Fibroblast of lung (primary cell): ENCODE measurements at regions not wholly inside any gene's neighbourhood (a gene's known extent, or its start where the extent isn't known, plus 50 kb on each side); places are given as distances from the start of the nearest gene placed in this dataset.
A peak's percentile ranks its signal among the peaks of the same experiment; 100 is the strongest.

Experiments
- DNase-seq, 2 donors: peaks; one replicate each; pipeline versions ENCODE4 v3.0.0 to v3.0.0-alpha.2; 2010; ENCODE audit warnings: low read depth in 2 of 2
- H2AFZ ChIP-seq: 2 replicates; pipeline ENCODE4 v1.5.1; 2012; ENCODE audit warnings: low read length, control low read depth, inconsistent platforms
- H3K27ac ChIP-seq: 2 replicates; pipeline ENCODE4 v1.5.1; 2011; ENCODE audit warnings: low read length, control low read depth; ENCODE audit not compliant: insufficient read depth
- H3K27me3 ChIP-seq: 2 replicates; pipeline ENCODE4 v1.5.1; 2011; ENCODE audit warnings: mild to moderate bottlenecking, low read length; ENCODE audit not compliant: control insufficient read depth, insufficient read depth
- H3K36me3 ChIP-seq: 2 replicates; pipeline ENCODE4 v1.5.1; 2011; ENCODE audit warnings: low read length; ENCODE audit not compliant: control insufficient read depth, insufficient read depth
- H3K4me1 ChIP-seq: 2 replicates; pipeline ENCODE4 v1.5.1; 2011; ENCODE audit warnings: low read length; ENCODE audit not compliant: control insufficient read depth, insufficient read depth; ENCODE audit errors: extremely low read depth
- H3K4me2 ChIP-seq: 2 replicates; pipeline ENCODE4 v1.5.1; 2011; ENCODE audit warnings: low read length, control low read depth; ENCODE audit not compliant: insufficient read depth; ENCODE audit errors: extremely low read depth
- H3K4me3 ChIP-seq, 4 experiments: fragments of 200-600 bp in 1 of 4; sonication (generic) in 1 of 4; replicated peaks in 1 of 4; 2 replicates each; pipeline ENCODE4 v1.5.1; 2011 to 2016; ENCODE audit warnings: low read length in 4 of 4, low read depth in 3 of 4, mild to moderate bottlenecking in 3 of 4, control low read depth in 2 of 4, inconsistent platforms in 1 of 4, mixed read lengths in 1 of 4; ENCODE audit not compliant: insufficient read depth in 1 of 4; ENCODE audit errors: control extremely low read depth in 1 of 4
- H3K79me2 ChIP-seq: 2 replicates; pipeline ENCODE4 v1.5.1; 2012; ENCODE audit warnings: mild to moderate bottlenecking, low read length, inconsistent platforms; ENCODE audit not compliant: control insufficient read depth, insufficient read depth
- H3K9ac ChIP-seq: 2 replicates; pipeline ENCODE4 v1.5.1; 2011; ENCODE audit warnings: mild to moderate bottlenecking, low read length, control low read depth; ENCODE audit not compliant: insufficient read depth
- H3K9me3 ChIP-seq: 2 replicates; pipeline ENCODE4 v1.5.1; 2012; ENCODE audit warnings: low read depth, low read length; ENCODE audit not compliant: control insufficient read depth, insufficient read depth
- H4K20me1 ChIP-seq: 2 replicates; pipeline ENCODE4 v1.5.1; 2011; ENCODE audit warnings: low read length; ENCODE audit not compliant: control insufficient read depth, insufficient read depth; ENCODE audit errors: extremely low read depth
- CTCF ChIP-seq, 2 donors: IDR thresholded peaks in 1 of 2; conservative IDR thresholded peaks in 1 of 2; 1 replicate in 1 of 2; 2 replicates in 1 of 2; pipeline ENCODE4 v1.5.1; 2011 to 2012; ENCODE audit warnings: low read length in 2 of 2, control low read depth in 1 of 2, inconsistent platforms in 1 of 2, low read depth in 1 of 2, mild to moderate bottlenecking in 1 of 2
- EZH2 ChIP-seq: IDR thresholded peaks from 2 replicates; pipeline ENCODE4 v1.5.1; 2012; ENCODE audit warnings: low read length, control low read depth, mild to moderate bottlenecking; ENCODE audit errors: missing control alignments

- no peak for TF ChIP-seq CTCF (conservative IDR thresholded peaks at IDR 0.05 in 1 of 2, IDR thresholded peaks at IDR 0.05 in 1 of 2; ENCODE audit: low read depth in 1 of 2, low read length in 2 of 2)
- TF ChIP-seq EZH2: no peak
- peak in 1 of 2 donors; percentile 34 for DNase-seq
- H3K36me3 ChIP-seq: no peaks in the 10 kb centered on the region
- H3K4me1 ChIP-seq: no peaks in the 10 kb centered on the region
- H3K9ac ChIP-seq: no peak overlapping the region
- no peaks in the 10 kb centered on the region for H3K79me2 ChIP-seq
- no peak overlapping the region for H3K4me2 ChIP-seq
- no peaks in the 10 kb centered on the region for H3K27me3 ChIP-seq
- no peak overlapping the region for H2AFZ ChIP-seq
- H3K4me3 ChIP-seq: no peak overlapping the region
- H3K27ac ChIP-seq: no peak overlapping the region
- H4K20me1 ChIP-seq: no peaks in the 10 kb centered on the region
- no peaks in the 10 kb centered on the region for H3K9me3 ChIP-seq
These were observed 59.5 kb upstream of the FGF14 start for GRCh38 chr13:102461302-102461701.

- Histone ChIP-seq H3K9ac (no peak overlapping the region), H3K79me2 (no peaks in the 10 kb centered on the region), H3K4me2 (no peak overlapping the region), H3K27me3 (no peaks in the 10 kb centered on the region), H3K4me1 (no peaks in the 10 kb centered on the region), H3K4me3 (no peak overlapping the region), H3K9me3 (no peaks in the 10 kb centered on the region), H3K36me3 (no peaks in the 10 kb centered on the region), H4K20me1 (no peaks in the 10 kb centered on the region), H2AFZ (no peak overlapping the region), H3K27ac (no peak overlapping the region)
- no peak for DNase-seq
- TF ChIP-seq EZH2 (no peak), CTCF (conservative IDR thresholded peaks at IDR 0.05 in 1 of 2, IDR thresholded peaks at IDR 0.05 in 1 of 2; ENCODE audit: low read depth in 1 of 2, low read length in 2 of 2) (no peak)
These were observed 59.0 kb upstream of the FGF14 start for GRCh38 chr13:102460806-102461205.

GRCh38 chr13:102452836-102453235, 51.0 kb upstream of the FGF14 start:
- H3K4me3 ChIP-seq: no peak overlapping the region
- no peaks in the 10 kb centered on the region for H3K9me3 ChIP-seq
- H3K79me2 ChIP-seq: no peaks in the 10 kb centered on the region
- H3K36me3 ChIP-seq: no peaks in the 10 kb centered on the region
- DNase-seq: peak in 1 of 2 donors; percentile 31
- H4K20me1 ChIP-seq: no peaks in the 10 kb centered on the region
- H3K4me2 ChIP-seq: no peak overlapping the region
- H3K27ac ChIP-seq: no peak overlapping the region
- H2AFZ ChIP-seq: no peak overlapping the region
- peaks cover 4% of the 10 kb centered on the region for H3K27me3 ChIP-seq
- no peaks in the 10 kb centered on the region for H3K4me1 ChIP-seq
- TF ChIP-seq CTCF (conservative IDR thresholded peaks at IDR 0.05 in 1 of 2, IDR thresholded peaks at IDR 0.05 in 1 of 2; ENCODE audit: low read depth in 1 of 2, low read length in 2 of 2): no peak
- no peak for TF ChIP-seq EZH2
- H3K9ac ChIP-seq: no peak overlapping the region
